Breast epithelium (tissue), 4 donors: ENCODE measurements at regions not wholly inside any gene's neighbourhood (a gene's known extent, or its start where the extent isn't known, plus 50 kb on each side); places are given as distances from the start of the nearest gene placed in this dataset.

Experiments used
- DNase-seq, 2 donors: peaks; one replicate each; pipeline ENCODE4 v3.0.0-alpha.2; 2019; ENCODE audit warnings: low spot score in 2 of 2
- H3K27ac ChIP-seq, 2 donors: fragments of 200-600 bp; sonication (generic) in 1 of 2; one replicate each; pipeline ENCODE4 v1.5.1; 2016 to 2019; ENCODE audit warnings: mild to moderate bottlenecking in 1 of 2
- H3K27me3 ChIP-seq, 2 donors: fragments of 200-600 bp; sonication (generic) in 1 of 2; one replicate each; pipeline versions ENCODE4 v1.5.1 to v1.6.0; 2017 to 2019; ENCODE audit warnings: control low read depth in 1 of 2, mild to moderate bottlenecking in 1 of 2
- H3K36me3 ChIP-seq: fragments of 200-600 bp; one replicate; pipeline ENCODE4 v1.5.1; 2019
- H3K4me1 ChIP-seq, 2 donors: fragments of 200-600 bp; sonication (generic); one replicate each; pipeline ENCODE4 v1.5.1; 2016 to 2019; ENCODE audit warnings: control low read depth in 1 of 2
- H3K4me3 ChIP-seq, 3 donors: fragments of 200-600 bp; sonication (generic); 1 replicate in 2 of 3; 2 replicates in 1 of 3; pipeline ENCODE4 v1.5.1; 2016 to 2019; ENCODE audit warnings: mild to moderate bottlenecking in 3 of 3, moderate library complexity in 2 of 3
- H3K9me3 ChIP-seq, 2 donors: fragments of 200-600 bp; sonication (generic) in 1 of 2; one replicate each; pipeline ENCODE4 v1.5.1; 2016 to 2019; ENCODE audit warnings: control low read depth in 1 of 2
- POLR2A ChIP-seq: fragments of 450-650 bp; IDR thresholded peaks from one replicate; pipeline ENCODE4 v1.6.1; 2016; ENCODE audit warnings: antibody characterized with exemption, mild to moderate bottlenecking, moderate library complexity
- POLR2AphosphoS5 ChIP-seq, 3 donors: sonication (generic); formaldehyde crosslinking; IDR thresholded peaks; one replicate each; pipeline ENCODE4 v1.6.1; 2017; ENCODE audit warnings: antibody characterized with exemption in 3 of 3
- intact Hi-C: fragments of 100-400 bp; cut with DNase I; formaldehyde crosslinking; loops from one replicate; pipeline ENCODE4 v1.15.1; 2023; ENCODE audit warnings: low total_unique reads
- TF ChIP-seq, protein P1 (sequence below), 3 donors: fragments of 450-650 bp; IDR thresholded peaks; one replicate each; pipeline ENCODE4 v1.5.1; 2016 to 2017; ENCODE audit warnings: antibody characterized with exemption in 3 of 3, mild to moderate bottlenecking in 3 of 3, moderate library complexity in 3 of 3

GRCh38 chr1:238981317-238981933 is 404.9 kb upstream of the CHRM3 start:
- intact Hi-C loops: no loop called here
- Histone ChIP-seq H3K27me3 (no peaks in the 10 kb centered on the region), H3K36me3 (no peaks in the 10 kb centered on the region), H3K27ac (no peak overlapping the region), H3K9me3 (no peaks in the 10 kb centered on the region), H3K4me1 (no peaks in the 10 kb centered on the region), H3K4me3 (no peak overlapping the region)
- TF ChIP-seq, protein P1, sequence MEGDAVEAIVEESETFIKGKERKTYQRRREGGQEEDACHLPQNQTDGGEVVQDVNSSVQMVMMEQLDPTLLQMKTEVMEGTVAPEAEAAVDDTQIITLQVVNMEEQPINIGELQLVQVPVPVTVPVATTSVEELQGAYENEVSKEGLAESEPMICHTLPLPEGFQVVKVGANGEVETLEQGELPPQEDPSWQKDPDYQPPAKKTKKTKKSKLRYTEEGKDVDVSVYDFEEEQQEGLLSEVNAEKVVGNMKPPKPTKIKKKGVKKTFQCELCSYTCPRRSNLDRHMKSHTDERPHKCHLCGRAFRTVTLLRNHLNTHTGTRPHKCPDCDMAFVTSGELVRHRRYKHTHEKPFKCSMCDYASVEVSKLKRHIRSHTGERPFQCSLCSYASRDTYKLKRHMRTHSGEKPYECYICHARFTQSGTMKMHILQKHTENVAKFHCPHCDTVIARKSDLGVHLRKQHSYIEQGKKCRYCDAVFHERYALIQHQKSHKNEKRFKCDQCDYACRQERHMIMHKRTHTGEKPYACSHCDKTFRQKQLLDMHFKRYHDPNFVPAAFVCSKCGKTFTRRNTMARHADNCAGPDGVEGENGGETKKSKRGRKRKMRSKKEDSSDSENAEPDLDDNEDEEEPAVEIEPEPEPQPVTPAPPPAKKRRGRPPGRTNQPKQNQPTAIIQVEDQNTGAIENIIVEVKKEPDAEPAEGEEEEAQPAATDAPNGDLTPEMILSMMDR (IDR thresholded peaks at IDR 0.05): no peak
- no peak for DNase-seq

- intact Hi-C loops: no loop called here
- DNase-seq: no peak
- no peaks in the 10 kb centered on the region for H3K4me1 ChIP-seq
- H3K27ac ChIP-seq: no peak overlapping the region
- H3K9me3 ChIP-seq: no peaks in the 10 kb centered on the region
- no peaks in the 10 kb centered on the region for H3K36me3 ChIP-seq
- no peak overlapping the region for H3K4me3 ChIP-seq
- no peaks in the 10 kb centered on the region for H3K27me3 ChIP-seq
- no peak for TF ChIP-seq POLR2A
- TF ChIP-seq POLR2AphosphoS5 (IDR thresholded peaks at IDR 0.05): no peak
- TF ChIP-seq, protein P1 (IDR thresholded peaks at IDR 0.05): no peak
Observed at GRCh38 chr1:238980053-238980452, 406.3 kb upstream of the CHRM3 start.

- Histone ChIP-seq H3K27me3 (no peaks in the 10 kb centered on the region), H3K9me3 (no peaks in the 10 kb centered on the region), H3K36me3 (no peaks in the 10 kb centered on the region), H3K4me3 (no peak overlapping the region), H3K4me1 (no peaks in the 10 kb centered on the region), H3K27ac (no peak overlapping the region)
- TF ChIP-seq POLR2AphosphoS5 (IDR thresholded peaks at IDR 0.05) (no peak), POLR2A (no peak)
- TF ChIP-seq, protein P1 (IDR thresholded peaks at IDR 0.05): no peak
- intact Hi-C loops: no loop called here
- DNase-seq: no peak
Observed at GRCh38 chr1:238964631-238965030, 421.7 kb upstream of the CHRM3 start.

DNA sequence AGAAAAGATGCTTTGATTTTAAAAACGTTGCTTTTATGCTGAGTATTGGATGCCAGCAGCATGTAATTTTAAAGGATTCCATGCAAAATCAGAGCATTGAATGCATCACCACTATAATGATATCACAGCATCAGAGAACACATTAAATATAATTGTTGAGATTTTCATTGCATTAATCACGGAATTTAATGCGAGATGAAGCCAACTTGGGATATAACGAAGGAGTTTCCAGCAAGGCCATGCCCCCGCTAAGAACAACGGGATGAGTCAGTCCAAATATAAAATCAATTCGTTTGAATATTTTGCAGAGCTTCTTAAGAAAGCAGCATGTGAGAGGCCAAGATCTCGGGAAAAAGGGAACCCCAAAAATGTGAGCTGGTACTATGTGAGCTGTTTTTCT is 423.4 kb upstream of the CHRM3 start:
- no peak for DNase-seq
- no peak overlapping the region for H3K4me3 ChIP-seq
- no peaks in the 10 kb centered on the region for H3K36me3 ChIP-seq
- no peaks in the 10 kb centered on the region for H3K9me3 ChIP-seq
- no peaks in the 10 kb centered on the region for H3K27me3 ChIP-seq
- H3K4me1 ChIP-seq: no peaks in the 10 kb centered on the region
- H3K27ac ChIP-seq: no peak overlapping the region
- intact Hi-C loops: no loop called here
- TF ChIP-seq, protein P1 (IDR thresholded peaks at IDR 0.05): no peak
- no peak for TF ChIP-seq POLR2AphosphoS5 (IDR thresholded peaks at IDR 0.05)
- no peak for TF ChIP-seq POLR2A

GRCh38 chr1:238961790-238962189 is 424.6 kb upstream of the CHRM3 start:
- TF ChIP-seq POLR2A (no peak), POLR2AphosphoS5 (IDR thresholded peaks at IDR 0.05) (no peak)
- TF ChIP-seq, protein P1 (IDR thresholded peaks at IDR 0.05): no peak
- intact Hi-C loops: no loop called here

More at GRCh38 chr1:238961790-238962189, 424.6 kb upstream of the CHRM3 start:
- Histone ChIP-seq H3K27me3 (no peaks in the 10 kb centered on the region), H3K36me3 (no peaks in the 10 kb centered on the region), H3K9me3 (no peaks in the 10 kb centered on the region), H3K4me3 (no peak overlapping the region), H3K4me1 (no peaks in the 10 kb centered on the region), H3K27ac (no peak overlapping the region)
- no peak for DNase-seq
